Right atrium auricular region (tissue), 2 donors: ENCODE measurements at regions not wholly inside any gene's neighbourhood (a gene's known extent, or its start where the extent isn't known, plus 50 kb on each side); places are given as distances from the start of the nearest gene placed in this dataset.
"Not testable (repeated sequence)": the region's sequence is repeated elsewhere in the genome, so short reads cannot be mapped to it uniquely, and the experiment has no call there.

ENCODE experiments used
- DNase-seq: peaks from one replicate; pipeline ENCODE4 v3.0.0-alpha.2; 2019; ENCODE audit warnings: low spot score
- H3K27ac ChIP-seq, 2 donors: fragments of 200-600 bp; sonication (generic); 1 replicate in 1 of 2; 2 replicates in 1 of 2; pipeline ENCODE4 v1.5.1; 2016 to 2019
- H3K27me3 ChIP-seq, 2 donors: fragments of 200-600 bp; sonication (generic); one replicate each; pipeline versions ENCODE4 v1.5.1 to v1.6.0; 2017 to 2019
- H3K36me3 ChIP-seq: fragments of 200-600 bp; sonication (generic); one replicate; pipeline ENCODE4 v1.5.1; 2016
- H3K4me1 ChIP-seq, 2 donors: fragments of 200-600 bp; sonication (generic); one replicate each; pipeline versions ENCODE4 v1.5.1 to v1.6.0; 2017 to 2019
- H3K4me3 ChIP-seq, 2 donors: fragments of 200-600 bp; sonication (generic); 1 replicate in 1 of 2; 2 replicates in 1 of 2; pipeline ENCODE4 v1.5.1; 2017 to 2019; ENCODE audit warnings: mild to moderate bottlenecking in 1 of 2, moderate library complexity in 1 of 2
- H3K9me3 ChIP-seq, 2 donors: fragments of 200-600 bp; sonication (generic); one replicate each; pipeline ENCODE4 v1.5.1; 2019
- TF ChIP-seq, protein P1 (sequence below), 2 donors: fragments of 200-600 bp; sonication (generic); IDR thresholded peaks; one replicate each; pipeline ENCODE4 v1.5.1; 2019; ENCODE audit warnings: antibody characterized with exemption in 2 of 2

DNA sequence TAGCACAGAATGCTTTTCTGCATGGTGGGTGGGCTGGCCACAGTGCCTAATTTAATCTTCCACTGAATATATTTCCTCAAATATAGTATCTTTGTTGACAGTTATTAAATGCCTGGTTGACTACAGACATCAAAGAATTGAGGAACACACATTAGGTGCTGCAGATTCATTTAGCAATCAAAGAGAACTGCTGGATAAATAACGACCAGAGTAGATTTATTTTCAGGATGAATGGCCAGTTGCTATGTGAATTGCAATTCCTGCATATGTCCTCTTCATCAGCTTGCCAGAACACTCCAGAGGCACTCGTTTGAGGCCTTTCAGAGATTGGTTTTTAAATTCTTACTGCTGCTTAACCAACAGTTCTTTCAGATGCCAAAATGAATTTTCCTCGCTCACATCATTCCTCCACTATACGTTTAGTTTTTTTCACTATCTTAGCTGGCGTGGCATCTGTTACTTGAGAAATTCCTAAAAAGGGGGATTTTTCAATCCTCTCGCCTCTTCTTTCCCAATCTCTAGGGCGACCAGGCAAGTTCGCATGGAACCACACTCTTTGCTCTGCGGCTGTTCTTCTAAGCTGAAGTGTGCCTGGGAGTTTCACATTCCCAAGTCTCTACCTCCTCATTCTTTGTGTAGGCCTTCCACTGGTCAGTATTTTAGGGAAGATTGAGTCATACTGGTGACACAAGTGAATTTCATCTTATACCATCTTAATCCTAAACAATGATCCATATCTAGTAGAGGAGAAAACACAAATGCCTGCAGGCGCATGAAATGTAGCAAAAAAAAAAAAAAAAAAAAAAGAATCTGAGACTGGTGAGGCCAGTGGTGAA is 237.1 kb upstream of the NMUR2 start:
- H3K27ac ChIP-seq, result no peak overlapping the region
- TF ChIP-seq, protein P1, sequence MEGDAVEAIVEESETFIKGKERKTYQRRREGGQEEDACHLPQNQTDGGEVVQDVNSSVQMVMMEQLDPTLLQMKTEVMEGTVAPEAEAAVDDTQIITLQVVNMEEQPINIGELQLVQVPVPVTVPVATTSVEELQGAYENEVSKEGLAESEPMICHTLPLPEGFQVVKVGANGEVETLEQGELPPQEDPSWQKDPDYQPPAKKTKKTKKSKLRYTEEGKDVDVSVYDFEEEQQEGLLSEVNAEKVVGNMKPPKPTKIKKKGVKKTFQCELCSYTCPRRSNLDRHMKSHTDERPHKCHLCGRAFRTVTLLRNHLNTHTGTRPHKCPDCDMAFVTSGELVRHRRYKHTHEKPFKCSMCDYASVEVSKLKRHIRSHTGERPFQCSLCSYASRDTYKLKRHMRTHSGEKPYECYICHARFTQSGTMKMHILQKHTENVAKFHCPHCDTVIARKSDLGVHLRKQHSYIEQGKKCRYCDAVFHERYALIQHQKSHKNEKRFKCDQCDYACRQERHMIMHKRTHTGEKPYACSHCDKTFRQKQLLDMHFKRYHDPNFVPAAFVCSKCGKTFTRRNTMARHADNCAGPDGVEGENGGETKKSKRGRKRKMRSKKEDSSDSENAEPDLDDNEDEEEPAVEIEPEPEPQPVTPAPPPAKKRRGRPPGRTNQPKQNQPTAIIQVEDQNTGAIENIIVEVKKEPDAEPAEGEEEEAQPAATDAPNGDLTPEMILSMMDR (IDR thresholded peaks at IDR 0.05), result no peak
- no peaks in the 10 kb centered on the region for H3K9me3 ChIP-seq
- no peak overlapping the region for H3K4me3 ChIP-seq
- no peak for DNase-seq
- no peaks in the 10 kb centered on the region for H3K27me3 ChIP-seq
- no peaks in the 10 kb centered on the region for H3K4me1 ChIP-seq
- H3K36me3 ChIP-seq, result no peaks in the 10 kb centered on the region

DNA sequence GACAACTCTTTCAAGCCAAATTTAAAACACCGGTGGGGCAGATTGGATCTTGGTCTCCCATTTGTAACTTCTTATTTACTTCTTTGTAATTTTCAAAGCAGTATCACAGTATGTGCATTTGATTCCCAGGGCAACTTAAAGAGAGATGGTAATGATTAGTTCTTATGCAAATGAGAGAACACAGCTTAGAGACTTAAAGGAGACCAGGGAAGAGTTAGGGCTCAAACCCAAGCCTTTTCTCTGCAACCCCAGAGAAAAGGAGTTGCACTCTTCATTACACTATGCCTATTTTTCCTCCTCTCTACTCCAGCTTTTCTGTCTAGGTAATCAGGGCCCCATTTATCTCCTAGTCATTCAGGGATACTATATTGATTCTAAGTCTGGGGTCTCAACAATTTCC is 237.8 kb upstream of the NMUR2 start:
- H3K4me3 ChIP-seq, result no peak overlapping the region
- H3K9me3 ChIP-seq, result no peaks in the 10 kb centered on the region
- H3K36me3 ChIP-seq, result no peaks in the 10 kb centered on the region
- no peak overlapping the region for H3K27ac ChIP-seq
- H3K27me3 ChIP-seq, result no peaks in the 10 kb centered on the region
- DNase-seq, result no peak
- no peaks in the 10 kb centered on the region for H3K4me1 ChIP-seq
- TF ChIP-seq, protein P1 (IDR thresholded peaks at IDR 0.05), result no peak

DNA sequence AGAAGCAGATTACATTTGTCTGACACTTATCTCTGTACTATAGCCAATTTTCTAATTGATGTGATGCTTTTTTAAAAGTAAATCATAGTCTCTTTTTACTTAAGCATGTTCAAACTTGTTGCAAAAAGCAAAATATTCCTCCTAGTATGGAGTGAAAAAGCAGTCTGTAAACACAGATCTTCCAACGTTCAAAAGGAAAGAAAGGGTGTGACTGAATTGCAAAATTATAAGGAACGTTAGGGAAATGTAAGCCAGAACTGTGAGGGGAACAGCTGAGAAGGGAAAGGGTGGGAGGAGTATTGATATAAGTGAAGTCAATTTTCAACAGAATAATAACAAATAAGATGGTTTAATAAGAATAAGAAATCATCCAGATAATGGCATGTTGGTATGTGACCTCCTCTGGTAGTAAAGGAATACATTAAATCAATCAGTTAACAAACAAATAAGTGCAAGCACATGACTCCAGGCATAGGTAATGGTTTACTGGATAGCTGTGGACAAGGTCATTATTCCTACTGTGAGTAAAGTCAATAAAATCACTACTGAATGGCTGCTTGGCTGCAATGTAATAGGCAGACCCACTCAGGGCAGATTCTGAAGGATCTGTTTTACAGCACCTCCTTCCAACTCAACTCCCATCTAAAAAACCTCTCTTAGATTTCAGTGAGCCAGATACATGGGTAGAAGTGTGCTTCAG is 239.1 kb upstream of the NMUR2 start:
- no peaks in the 10 kb centered on the region for H3K27me3 ChIP-seq
- no peaks in the 10 kb centered on the region for H3K4me1 ChIP-seq
- no peaks in the 10 kb centered on the region for H3K36me3 ChIP-seq
- no peak overlapping the region for H3K27ac ChIP-seq
- H3K9me3 ChIP-seq, result no peaks in the 10 kb centered on the region
- no peak for DNase-seq
- H3K4me3 ChIP-seq, result no peak overlapping the region
- TF ChIP-seq, protein P1 (IDR thresholded peaks at IDR 0.05), result no peak

DNA sequence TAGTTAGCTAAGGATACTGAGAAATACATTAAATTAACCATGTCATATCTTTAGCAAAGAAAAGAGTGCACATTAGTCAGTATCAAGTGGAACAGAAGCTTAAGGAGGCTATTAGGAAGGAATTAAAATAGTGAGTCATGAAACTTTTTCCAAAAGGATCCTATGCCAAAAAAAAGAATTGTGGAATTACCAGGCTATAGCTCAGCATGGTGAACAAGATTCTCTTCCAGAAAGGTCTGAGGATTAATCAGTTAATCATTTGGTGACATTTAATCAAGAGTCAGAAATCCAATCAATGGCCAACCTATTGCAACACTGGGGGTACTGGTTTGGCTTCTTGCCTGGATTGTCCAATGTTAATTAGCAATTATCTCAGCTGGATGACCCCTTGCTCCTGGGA is 244.5 kb upstream of the NMUR2 start:
- Histone ChIP-seq H3K9me3 (no peaks in the 10 kb centered on the region), H3K4me3 (no peak overlapping the region), H3K27ac (no peak overlapping the region), H3K27me3 (no peaks in the 10 kb centered on the region), H3K4me1 (no peaks in the 10 kb centered on the region), H3K36me3 (no peaks in the 10 kb centered on the region)
- no peak for DNase-seq
- TF ChIP-seq, protein P1 (IDR thresholded peaks at IDR 0.05), result no peak

DNA sequence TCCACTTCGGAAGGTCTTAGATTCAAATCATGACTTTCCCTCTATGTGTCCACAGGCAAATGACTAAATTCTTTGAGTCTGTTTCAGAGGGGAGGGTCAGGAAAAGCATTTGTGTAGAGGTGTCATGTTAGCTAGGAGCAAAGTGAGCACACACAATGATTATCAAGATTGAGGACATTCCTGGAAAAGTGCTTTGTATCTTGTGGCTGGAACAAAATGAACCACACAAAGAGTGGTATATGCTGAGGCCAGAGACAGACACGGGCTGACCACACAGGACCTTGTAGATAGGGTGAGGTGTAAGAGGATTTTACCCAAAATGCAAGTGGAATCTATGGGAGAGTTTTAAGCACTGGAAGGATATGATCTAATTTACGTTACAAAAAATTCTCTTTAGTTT is 245.3 kb upstream of the NMUR2 start:
- Histone ChIP-seq H3K27ac (no peak overlapping the region), H3K4me3 (no peak overlapping the region), H3K27me3 (no peaks in the 10 kb centered on the region), H3K9me3 (no peaks in the 10 kb centered on the region), H3K4me1 (no peaks in the 10 kb centered on the region), H3K36me3 (no peaks in the 10 kb centered on the region)
- TF ChIP-seq, protein P1 (IDR thresholded peaks at IDR 0.05), result no peak
- DNase-seq, result no peak

DNA sequence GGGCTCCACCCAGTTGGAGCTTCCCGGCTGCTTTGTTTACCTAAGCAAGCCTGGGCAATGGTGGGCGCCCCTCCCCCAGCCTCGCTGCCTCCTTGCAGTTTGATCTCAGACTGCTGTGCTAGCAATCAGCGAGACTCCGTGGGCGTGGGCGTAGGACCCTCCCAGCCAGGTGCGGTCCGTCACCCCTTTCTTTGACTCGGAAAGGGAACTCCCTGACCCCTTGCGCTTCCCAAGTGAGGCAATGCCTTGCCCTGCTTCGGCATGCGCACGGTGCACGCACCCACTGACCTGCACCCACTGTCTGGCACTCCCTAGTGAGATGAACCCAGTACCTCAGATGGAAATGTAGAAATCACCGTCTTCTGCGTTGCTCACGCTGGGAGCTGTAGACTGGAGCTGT is 254.4 kb upstream of the NMUR2 start:
- H3K36me3 ChIP-seq, H3K4me1 ChIP-seq, H3K9me3 ChIP-seq, DNase-seq, H3K27ac ChIP-seq, H3K27me3 ChIP-seq, H3K4me3 ChIP-seq: not testable (repeated sequence)
